ENCODE measurements at regions not wholly inside any gene's neighbourhood (a gene's known extent, or its start where the extent isn't known, plus 50 kb on each side); places are given as distances from the start of the nearest gene placed in this dataset.

GRCh38 chr6:22082218-22082617 is 214.6 kb downstream of the PRL start:
- no peak for TF ChIP-seq CTCF (IDR thresholded peaks at IDR 0.05)
- TF ChIP-seq POLR2A (IDR thresholded peaks at IDR 0.05) = no peak

Measured in heart left ventricle (tissue), 13 donors.